HL-60 (cell line): ENCODE measurements at regions not wholly inside any gene's neighbourhood (a gene's known extent, or its start where the extent isn't known, plus 50 kb on each side); places are given as distances from the start of the nearest gene placed in this dataset.

Source experiments
- DNase-seq, 2 experiments: peaks; one replicate each; pipeline ENCODE4 v3.0.0-alpha.2; 2010 to 2020; ENCODE audit warnings: low read depth in 1 of 2, low spot score in 1 of 2
- H3K27ac ChIP-seq: fragments of 250-450 bp; sonication (Bioruptor Pico); replicated peaks from 2 replicates; pipeline ENCODE4 v1.5.1; 2020; ENCODE audit warnings: mild to moderate bottlenecking, moderate library complexity
- H3K27me3 ChIP-seq: fragments of 250-450 bp; sonication (Bioruptor Pico); 2 replicates; pipeline ENCODE4 v1.5.1; 2021; ENCODE audit warnings: mild to moderate bottlenecking, moderate library complexity; ENCODE audit not compliant: insufficient read depth, poor library complexity, severe bottlenecking
- H3K4me3 ChIP-seq: replicated peaks from 2 replicates; pipeline ENCODE4 v1.5.1; 2011; ENCODE audit warnings: mild to moderate bottlenecking, control low read depth, low read length; ENCODE audit not compliant: insufficient read depth
- GABPA ChIP-seq: IDR thresholded peaks from 2 replicates; pipeline ENCODE4 v1.6.1; 2012; ENCODE audit warnings: low read depth
- POLR2AphosphoS5 ChIP-seq: IDR thresholded peaks from 2 replicates; pipeline ENCODE4 v1.6.1; 2012; ENCODE audit warnings: low read depth
- SPI1 ChIP-seq: IDR thresholded peaks from 2 replicates; pipeline ENCODE4 v1.6.1; 2012; ENCODE audit warnings: low read depth, mild to moderate bottlenecking, borderline replicate concordance
- TF ChIP-seq, protein P1 (sequence below): IDR thresholded peaks from 2 replicates; pipeline ENCODE4 v1.6.1; 2012; ENCODE audit warnings: low read depth; ENCODE audit not compliant: insufficient replicate concordance
- TF ChIP-seq, protein P2 (sequence below): IDR thresholded peaks from one replicate; pipeline ENCODE4 v1.5.1; 2011; ENCODE audit warnings: low read length, control low read depth, inconsistent platforms; ENCODE audit not compliant: insufficient read depth

DNA sequence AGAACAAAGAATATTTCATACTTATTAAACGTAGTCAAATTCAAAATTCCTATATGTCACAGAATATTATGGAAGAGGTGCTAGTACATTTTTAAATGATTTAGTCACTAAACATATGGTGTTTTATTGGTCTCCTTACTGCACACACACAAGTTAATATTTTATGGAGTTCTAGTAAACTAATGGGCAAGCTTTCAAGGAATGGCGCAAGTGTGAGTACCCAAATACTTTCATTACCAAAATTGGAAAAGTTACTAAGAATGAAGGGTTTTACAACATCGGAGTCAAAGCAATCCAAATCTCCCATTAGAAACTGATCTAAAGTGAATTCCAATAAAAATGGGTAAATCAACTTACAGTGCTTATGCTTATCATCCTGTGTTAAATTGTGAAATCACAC is 921.9 kb downstream of the ADGRL2 start:
- TF ChIP-seq, protein P1, sequence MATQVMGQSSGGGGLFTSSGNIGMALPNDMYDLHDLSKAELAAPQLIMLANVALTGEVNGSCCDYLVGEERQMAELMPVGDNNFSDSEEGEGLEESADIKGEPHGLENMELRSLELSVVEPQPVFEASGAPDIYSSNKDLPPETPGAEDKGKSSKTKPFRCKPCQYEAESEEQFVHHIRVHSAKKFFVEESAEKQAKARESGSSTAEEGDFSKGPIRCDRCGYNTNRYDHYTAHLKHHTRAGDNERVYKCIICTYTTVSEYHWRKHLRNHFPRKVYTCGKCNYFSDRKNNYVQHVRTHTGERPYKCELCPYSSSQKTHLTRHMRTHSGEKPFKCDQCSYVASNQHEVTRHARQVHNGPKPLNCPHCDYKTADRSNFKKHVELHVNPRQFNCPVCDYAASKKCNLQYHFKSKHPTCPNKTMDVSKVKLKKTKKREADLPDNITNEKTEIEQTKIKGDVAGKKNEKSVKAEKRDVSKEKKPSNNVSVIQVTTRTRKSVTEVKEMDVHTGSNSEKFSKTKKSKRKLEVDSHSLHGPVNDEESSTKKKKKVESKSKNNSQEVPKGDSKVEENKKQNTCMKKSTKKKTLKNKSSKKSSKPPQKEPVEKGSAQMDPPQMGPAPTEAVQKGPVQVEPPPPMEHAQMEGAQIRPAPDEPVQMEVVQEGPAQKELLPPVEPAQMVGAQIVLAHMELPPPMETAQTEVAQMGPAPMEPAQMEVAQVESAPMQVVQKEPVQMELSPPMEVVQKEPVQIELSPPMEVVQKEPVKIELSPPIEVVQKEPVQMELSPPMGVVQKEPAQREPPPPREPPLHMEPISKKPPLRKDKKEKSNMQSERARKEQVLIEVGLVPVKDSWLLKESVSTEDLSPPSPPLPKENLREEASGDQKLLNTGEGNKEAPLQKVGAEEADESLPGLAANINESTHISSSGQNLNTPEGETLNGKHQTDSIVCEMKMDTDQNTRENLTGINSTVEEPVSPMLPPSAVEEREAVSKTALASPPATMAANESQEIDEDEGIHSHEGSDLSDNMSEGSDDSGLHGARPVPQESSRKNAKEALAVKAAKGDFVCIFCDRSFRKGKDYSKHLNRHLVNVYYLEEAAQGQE, result no peak
- TF ChIP-seq GABPA, result no peak
- no peak for TF ChIP-seq SPI1
- TF ChIP-seq POLR2AphosphoS5, result no peak
- TF ChIP-seq, protein P2, sequence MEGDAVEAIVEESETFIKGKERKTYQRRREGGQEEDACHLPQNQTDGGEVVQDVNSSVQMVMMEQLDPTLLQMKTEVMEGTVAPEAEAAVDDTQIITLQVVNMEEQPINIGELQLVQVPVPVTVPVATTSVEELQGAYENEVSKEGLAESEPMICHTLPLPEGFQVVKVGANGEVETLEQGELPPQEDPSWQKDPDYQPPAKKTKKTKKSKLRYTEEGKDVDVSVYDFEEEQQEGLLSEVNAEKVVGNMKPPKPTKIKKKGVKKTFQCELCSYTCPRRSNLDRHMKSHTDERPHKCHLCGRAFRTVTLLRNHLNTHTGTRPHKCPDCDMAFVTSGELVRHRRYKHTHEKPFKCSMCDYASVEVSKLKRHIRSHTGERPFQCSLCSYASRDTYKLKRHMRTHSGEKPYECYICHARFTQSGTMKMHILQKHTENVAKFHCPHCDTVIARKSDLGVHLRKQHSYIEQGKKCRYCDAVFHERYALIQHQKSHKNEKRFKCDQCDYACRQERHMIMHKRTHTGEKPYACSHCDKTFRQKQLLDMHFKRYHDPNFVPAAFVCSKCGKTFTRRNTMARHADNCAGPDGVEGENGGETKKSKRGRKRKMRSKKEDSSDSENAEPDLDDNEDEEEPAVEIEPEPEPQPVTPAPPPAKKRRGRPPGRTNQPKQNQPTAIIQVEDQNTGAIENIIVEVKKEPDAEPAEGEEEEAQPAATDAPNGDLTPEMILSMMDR, result no peak
- Histone ChIP-seq H3K27ac (no peak overlapping the region), H3K27me3 (no peaks in the 10 kb centered on the region), H3K4me3 (no peak overlapping the region)
- DNase-seq, result no peak

DNA sequence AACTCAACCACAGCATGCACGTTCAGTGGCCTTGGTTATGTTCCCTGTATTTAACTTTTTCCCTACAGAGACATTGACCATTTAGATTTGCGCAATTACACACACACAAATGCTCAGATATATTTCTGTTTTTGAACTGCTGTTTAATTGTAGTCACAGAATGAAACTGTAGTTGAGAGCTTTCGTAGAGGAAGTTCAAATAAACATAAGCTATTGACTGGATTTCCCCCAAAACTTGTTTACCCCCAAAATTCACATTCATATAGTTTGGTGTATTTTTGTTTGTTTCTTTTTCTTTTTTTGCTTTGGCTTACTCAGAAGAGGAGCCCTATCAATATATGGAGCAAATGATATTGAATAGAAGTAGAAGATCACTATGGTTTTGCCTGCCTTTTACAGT is 921.0 kb downstream of the ADGRL2 start:
- TF ChIP-seq SPI1, result no peak
- no peak for TF ChIP-seq POLR2AphosphoS5
- TF ChIP-seq GABPA, result no peak
- TF ChIP-seq, protein P1, result no peak
- TF ChIP-seq, protein P2, result no peak
- Histone ChIP-seq H3K4me3 (no peak overlapping the region), H3K27me3 (no peaks in the 10 kb centered on the region), H3K27ac (no peak overlapping the region)
- no peak for DNase-seq

DNA sequence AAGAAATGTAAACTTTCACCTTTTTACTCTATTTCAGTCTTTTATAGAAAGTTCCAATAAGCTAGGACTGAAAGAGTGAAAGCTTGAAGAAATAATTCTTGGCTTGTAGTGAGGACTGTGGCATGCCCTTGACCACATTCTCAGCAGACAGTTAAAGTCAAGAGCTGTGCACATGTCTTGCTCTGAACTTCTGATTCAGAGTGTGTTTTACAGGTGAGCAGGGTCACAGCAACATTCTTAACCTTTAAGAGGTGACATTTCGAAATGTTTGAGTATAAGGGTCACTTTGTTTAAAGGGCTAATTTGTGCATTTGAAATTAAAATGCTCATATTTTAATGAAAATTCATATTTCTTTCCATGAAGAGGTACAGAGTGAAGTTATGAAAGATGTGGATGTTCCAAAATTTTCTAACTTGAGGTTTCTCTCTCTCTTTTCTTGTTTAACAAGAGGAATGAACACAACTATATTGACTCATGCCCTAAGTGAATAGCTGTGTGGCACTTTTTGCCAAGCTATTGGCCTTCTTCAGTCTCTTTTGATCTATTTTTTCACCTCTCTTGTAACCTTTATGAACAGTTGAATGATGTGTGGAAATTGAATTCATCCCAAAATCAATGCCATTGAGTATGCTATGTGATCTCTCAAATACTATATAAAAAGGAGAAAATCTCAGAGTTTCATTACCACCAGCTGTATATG is 918.1 kb downstream of the ADGRL2 start:
- Histone ChIP-seq H3K27me3 (no peaks in the 10 kb centered on the region), H3K27ac (no peak overlapping the region), H3K4me3 (no peak overlapping the region)
- DNase-seq, result no peak
- TF ChIP-seq GABPA (no peak), SPI1 (no peak), POLR2AphosphoS5 (no peak)
- TF ChIP-seq, protein P2, result no peak
- TF ChIP-seq, protein P1, result no peak
